HCT116 (cell line): ENCODE measurements at regions not wholly inside any gene's neighbourhood (a gene's known extent, or its start where the extent isn't known, plus 50 kb on each side); places are given as distances from the start of the nearest gene placed in this dataset.

Source experiments
- ATAC-seq: fragments of 200-7000 bp; cut with Tn5 transposase; 2 replicates; pipeline ENCODE4 v1.9.1; 2020; ENCODE audit warnings: mild to moderate bottlenecking, moderate library complexity
- BruUV-seq: library from RNA; stranded (reverse); fragments of 400-500 nt; replicated peaks from 2 replicates; lab custom pipeline; 2021; lab: Mats Ljungman, UMichigan
- CTCF ChIA-PET: fragments of 300-600 bp; sonication (Branson Sonifier 250); formaldehyde crosslinking; loops from one replicate; lab custom pipeline; 2021; ENCODE audit warnings: antibody characterized with exemption; lab: Charles Lee
- POLR2A ChIA-PET: fragments of 300-600, 350-600 bp; sonication (Branson Sonifier 250); formaldehyde crosslinking; loops from one replicate; lab custom pipeline; 2021; ENCODE audit warnings: antibody characterized with exemption; lab: Charles Lee
- RAD21 ChIA-PET, 2 experiments: fragments of 300-600 bp; sonication (Branson Sonifier 250); formaldehyde crosslinking; loops; one replicate each; lab custom pipeline; 2023; ENCODE audit warnings: low total read pairs in 2 of 2; ENCODE audit not compliant: uncharacterized antibody in 2 of 2, unreplicated experiment in 2 of 2, low non-redundant PET in 1 of 2; lab: Charles Lee
- DNase-seq: peaks from one replicate; pipeline ENCODE4 v3.0.0-alpha.2; 2010; ENCODE audit warnings: low read depth, low spot score
- H2AFZ ChIP-seq: fragments of 200-600 bp; shearing (Covaris generic), sonication (generic); 2 replicates; pipeline ENCODE4 v1.6.1; 2017; ENCODE audit warnings: low read depth, mixed run types, mixed read lengths, antibody characterized with exemption, low read length; ENCODE audit not compliant: poor library complexity, severe bottlenecking
- H3K27ac ChIP-seq: 2 replicates; pipeline ENCODE4 v1.5.1; 2012; ENCODE audit warnings: low read depth, low read length
- H3K27me3 ChIP-seq: fragments of 200-600 bp; sonication (generic); 2 replicates; pipeline ENCODE4 v1.6.1; 2016; ENCODE audit warnings: mixed run types, low read length, mixed read lengths; ENCODE audit not compliant: insufficient read depth
- H3K36me3 ChIP-seq, 2 experiments: fragments of 200-500 bp in 1 of 2; fragments of 200-600 bp in 1 of 2; sonication (Bioruptor generic) in 1 of 2; sonication (generic) in 1 of 2; 2 replicates each; pipeline versions ENCODE4 v1.5.1 to v1.6.1; 2014 to 2016; ENCODE audit warnings: low read length in 2 of 2, inconsistent platforms in 1 of 2, mixed read lengths in 1 of 2, mixed run types in 1 of 2; ENCODE audit not compliant: insufficient read depth in 2 of 2, control insufficient read depth in 1 of 2
- H3K4me1 ChIP-seq, 2 experiments: fragments of 200-600 bp in 1 of 2; sonication (generic) in 1 of 2; 2 replicates each; pipeline versions ENCODE4 v1.5.1 to v1.6.1; 2012 to 2017; ENCODE audit warnings: low read length in 2 of 2, inconsistent platforms in 1 of 2, mild to moderate bottlenecking in 1 of 2, mixed read lengths in 1 of 2, mixed run types in 1 of 2, moderate library complexity in 1 of 2; ENCODE audit not compliant: insufficient read depth in 2 of 2, control insufficient read depth in 1 of 2
- H3K4me2 ChIP-seq: fragments of 200-600 bp; sonication (generic); 2 replicates; pipeline ENCODE4 v1.6.1; 2017; ENCODE audit warnings: mixed run types, low read length, mixed read lengths
- H3K4me3 ChIP-seq, 2 experiments: fragments of 200-600 bp in 1 of 2; sonication (generic) in 1 of 2; replicated peaks in 1 of 2; 2 replicates each; pipeline ENCODE4 v1.5.1; 2011 to 2016; ENCODE audit warnings: low read length in 2 of 2, control low read depth in 1 of 2, low read depth in 1 of 2, mild to moderate bottlenecking in 1 of 2, mixed read lengths in 1 of 2, mixed run types in 1 of 2
- H3K79me2 ChIP-seq: fragments of 200-600 bp; sonication (generic); 2 replicates; pipeline ENCODE4 v1.6.1; 2017; ENCODE audit warnings: mild to moderate bottlenecking, mixed run types, low read length, moderate library complexity, mixed read lengths; ENCODE audit not compliant: insufficient read depth
- H3K9ac ChIP-seq: fragments of 200-600 bp; sonication (generic); 2 replicates; pipeline ENCODE4 v1.6.1; 2016; ENCODE audit warnings: low read length, mixed read lengths
- H3K9me2 ChIP-seq: fragments of 200-600 bp; sonication (generic), shearing (Covaris generic); 2 replicates; pipeline ENCODE4 v1.6.1; 2017; ENCODE audit warnings: mixed run types, mild to moderate bottlenecking, moderate library complexity; ENCODE audit not compliant: insufficient read depth
- H3K9me3 ChIP-seq, 2 experiments: fragments of 200-500 bp in 1 of 2; fragments of 200-600 bp in 1 of 2; sonication (Bioruptor generic) in 1 of 2; sonication (generic) in 1 of 2; 2 replicates each; pipeline ENCODE4 v1.6.1; 2014 to 2017; ENCODE audit warnings: low read length in 2 of 2, mixed read lengths in 2 of 2, inconsistent platforms in 1 of 2, low read depth in 1 of 2, mild to moderate bottlenecking in 1 of 2, mixed run types in 1 of 2, moderate library complexity in 1 of 2; ENCODE audit not compliant: control insufficient read depth in 1 of 2, insufficient read depth in 1 of 2
- H4K20me1 ChIP-seq: fragments of 200-600 bp; sonication (generic), shearing (Covaris generic); 2 replicates; pipeline ENCODE4 v1.6.1; 2017; ENCODE audit warnings: mixed run types, mild to moderate bottlenecking, moderate library complexity; ENCODE audit not compliant: insufficient read depth
- ATF3 ChIP-seq: IDR thresholded peaks from 2 replicates; pipeline ENCODE4 v1.6.1; 2012
- EGR1 ChIP-seq: IDR thresholded peaks from 2 replicates; pipeline ENCODE4 v1.6.1; 2012; ENCODE audit warnings: low read depth
- EZH2phosphoT487 ChIP-seq: fragments of 200-600 bp; IDR thresholded peaks from 2 replicates; pipeline ENCODE4 v1.6.1; 2018; ENCODE audit warnings: antibody characterized with exemption, borderline replicate concordance
- FOSL1 ChIP-seq: IDR thresholded peaks from 2 replicates; pipeline ENCODE4 v1.6.1; 2012; ENCODE audit warnings: low read depth
- JUND ChIP-seq: IDR thresholded peaks from 2 replicates; pipeline ENCODE4 v1.6.1; 2012
- POLR2A ChIP-seq: IDR thresholded peaks from 2 replicates; pipeline ENCODE4 v1.7.0; 2011; ENCODE audit warnings: borderline replicate concordance; ENCODE audit not compliant: insufficient read depth, insufficient read length; ENCODE audit errors: extremely low read depth
- SIN3A ChIP-seq: IDR thresholded peaks from 2 replicates; pipeline ENCODE4 v1.6.1; 2012; ENCODE audit warnings: low read depth
- SRF ChIP-seq: IDR thresholded peaks from 2 replicates; pipeline ENCODE4 v1.6.1; 2012; ENCODE audit warnings: low read depth
- YY1 ChIP-seq: IDR thresholded peaks from 2 replicates; pipeline ENCODE4 v1.6.1; 2011; ENCODE audit warnings: low read length, low read depth, moderate library complexity, mild to moderate bottlenecking; ENCODE audit not compliant: insufficient replicate concordance; ENCODE audit errors: extremely low read depth
- ZBTB33 ChIP-seq: IDR thresholded peaks from 2 replicates; pipeline ENCODE4 v1.6.1; 2011; ENCODE audit warnings: mild to moderate bottlenecking, low read length, moderate library complexity; ENCODE audit not compliant: insufficient replicate concordance; ENCODE audit errors: extremely low read depth
- intact Hi-C: fragments of 100-400 bp; cut with micrococcal nuclease; formaldehyde crosslinking; loops from 2 replicates; pipeline ENCODE4 v1.10.0; 2022

- BruUV-seq = no TSS peak
- Histone ChIP-seq H3K27ac (no peak overlapping the region), H3K4me1 (no peaks in the 10 kb centered on the region), H3K4me2 (no peak overlapping the region), H3K27me3 (no peaks in the 10 kb centered on the region), H2AFZ (no peak overlapping the region), H3K9me3 (no peaks in the 10 kb centered on the region), H3K79me2 (no peaks in the 10 kb centered on the region), H3K4me3 (no peak overlapping the region), H4K20me1 (no peaks in the 10 kb centered on the region), H3K9ac (no peak overlapping the region), H3K9me2 (no peaks in the 10 kb centered on the region), H3K36me3 (no peaks in the 10 kb centered on the region)
- TF ChIP-seq YY1 (no peak), JUND (no peak), ATF3 (no peak), EGR1 (no peak), SRF (no peak), EZH2phosphoT487 (no peak), SIN3A (no peak), FOSL1 (no peak), POLR2A (no peak), ZBTB33 (no peak)
- intact Hi-C loops = no loop called here
- ChIA-PET RAD21 (no interaction called here), POLR2A (no interaction called here), CTCF (interaction anchor here (1.6 kb wide), 1 partner anchor 68 kb away, joined by 4 read pairs; no protein-coding TSS in a partner anchor)
- DNase-seq (no peak), ATAC-seq (no peak)
Observed at GRCh38 chr22:22816171-22816514, 71.5 kb upstream of the IGLL5 start.
